ENCODE measurements at regions not wholly inside any gene's neighbourhood (a gene's known extent, or its start where the extent isn't known, plus 50 kb on each side); places are given as distances from the start of the nearest gene placed in this dataset.

DNA sequence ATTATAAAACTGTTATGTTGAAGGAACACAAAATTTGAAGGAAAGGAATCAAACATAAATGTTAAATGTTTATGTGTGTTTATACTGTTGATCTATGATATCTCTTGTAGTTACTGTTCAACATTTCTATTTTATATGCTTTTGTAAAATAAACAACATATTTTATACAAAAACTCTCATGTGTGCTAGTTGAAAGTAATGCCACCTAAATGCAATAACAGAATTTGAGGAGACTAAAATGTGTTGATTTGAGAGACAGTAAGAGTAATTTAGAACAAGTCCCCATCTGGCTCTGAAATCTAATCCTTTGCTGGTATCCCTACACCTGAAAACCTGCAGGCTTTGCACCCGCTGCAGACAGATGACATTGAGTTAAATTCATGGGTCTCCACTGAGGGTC is 95.7 kb upstream of the TOP3B start:
- TF ChIP-seq JUND (IDR thresholded peaks at IDR 0.05) = no peak
- TF ChIP-seq GABPA (IDR thresholded peaks at IDR 0.05 in 1 of 2, conservative IDR thresholded peaks at IDR 0.05 in 1 of 2) = no peak
- TF ChIP-seq, protein P1, sequence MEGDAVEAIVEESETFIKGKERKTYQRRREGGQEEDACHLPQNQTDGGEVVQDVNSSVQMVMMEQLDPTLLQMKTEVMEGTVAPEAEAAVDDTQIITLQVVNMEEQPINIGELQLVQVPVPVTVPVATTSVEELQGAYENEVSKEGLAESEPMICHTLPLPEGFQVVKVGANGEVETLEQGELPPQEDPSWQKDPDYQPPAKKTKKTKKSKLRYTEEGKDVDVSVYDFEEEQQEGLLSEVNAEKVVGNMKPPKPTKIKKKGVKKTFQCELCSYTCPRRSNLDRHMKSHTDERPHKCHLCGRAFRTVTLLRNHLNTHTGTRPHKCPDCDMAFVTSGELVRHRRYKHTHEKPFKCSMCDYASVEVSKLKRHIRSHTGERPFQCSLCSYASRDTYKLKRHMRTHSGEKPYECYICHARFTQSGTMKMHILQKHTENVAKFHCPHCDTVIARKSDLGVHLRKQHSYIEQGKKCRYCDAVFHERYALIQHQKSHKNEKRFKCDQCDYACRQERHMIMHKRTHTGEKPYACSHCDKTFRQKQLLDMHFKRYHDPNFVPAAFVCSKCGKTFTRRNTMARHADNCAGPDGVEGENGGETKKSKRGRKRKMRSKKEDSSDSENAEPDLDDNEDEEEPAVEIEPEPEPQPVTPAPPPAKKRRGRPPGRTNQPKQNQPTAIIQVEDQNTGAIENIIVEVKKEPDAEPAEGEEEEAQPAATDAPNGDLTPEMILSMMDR (IDR thresholded peaks at IDR 0.05; ENCODE audit: low read depth, low read length, missing input control) = no peak
- TF ChIP-seq EGR1 (IDR thresholded peaks at IDR 0.05; ENCODE audit: low read depth in 2 of 2) = no peak
